GM12878 (cell line): ENCODE measurements at regions not wholly inside any gene's neighbourhood (a gene's known extent, or its start where the extent isn't known, plus 50 kb on each side); places are given as distances from the start of the nearest gene placed in this dataset.

ENCODE experiments used
- ATAC-seq: fragments of 200-7000 bp; cut with Tn5 transposase; 3 replicates; pipeline ENCODE4 v1.9.1; 2020; ENCODE audit warnings: mild to moderate bottlenecking, moderate library complexity
- BruUV-seq: library from RNA; stranded (reverse); fragments of 400-500 nt; replicated peaks from 2 replicates; lab custom pipeline; 2021; lab: Mats Ljungman, UMichigan
- CTCF ChIA-PET: fragments of 300-600 bp; sonication (Branson Sonifier 250); formaldehyde crosslinking; extraction: SDS; loops from one replicate; lab custom pipeline; 2021; ENCODE audit warnings: inconsistent platforms; lab: Yijun Ruan, JAX
- POLR2A ChIA-PET: fragments of 350-600 bp; formaldehyde crosslinking; extraction: SDS; loops from one replicate; lab custom pipeline; 2021; ENCODE audit warnings: inconsistent platforms; lab: Charles Lee
- RAD21 ChIA-PET: fragments of 300-600 bp; sonication (Branson Sonifier 250); formaldehyde crosslinking; loops from one replicate; lab custom pipeline; 2023; ENCODE audit warnings: antibody characterized with exemption; ENCODE audit not compliant: unreplicated experiment; lab: Charles Lee
- SMC1A ChIA-PET: fragments of 300-600 bp; sonication (Branson Sonifier 250); formaldehyde crosslinking; loops from one replicate; lab custom pipeline; 2023; ENCODE audit not compliant: unreplicated experiment, uncharacterized antibody; lab: Charles Lee
- DNase-seq: peaks from one replicate; pipeline ENCODE4 v3.0.0-alpha.2; 2011; ENCODE audit warnings: low read depth, low spot score
- FAIRE-seq: peaks from 3 replicates; lab custom pipeline; 2011; peaks lifted over from hg19 to GRCh38; lab: Jason Lieb, UNC
- H2AFZ ChIP-seq: 2 replicates; pipeline ENCODE4 v1.6.0; 2011; ENCODE audit warnings: low read depth, low read length, control low read depth; ENCODE audit not compliant: control insufficient read depth
- H3K27ac ChIP-seq: 2 replicates; pipeline ENCODE4 v1.5.1; 2011; ENCODE audit warnings: control low read depth; ENCODE audit not compliant: control insufficient read depth, insufficient read depth
- H3K27me3 ChIP-seq, 2 experiments: replicated peaks in 1 of 2; 2 replicates each; pipeline versions ENCODE4 v1.6.0 to v1.6.1; 2011; ENCODE audit warnings: low read length in 1 of 2; ENCODE audit not compliant: control insufficient read depth in 2 of 2, insufficient read depth in 2 of 2
- H3K36me3 ChIP-seq, 2 experiments: 2 replicates each; pipeline ENCODE4 v1.5.1; 2011; ENCODE audit warnings: low read length in 1 of 2; ENCODE audit not compliant: control insufficient read depth in 2 of 2, insufficient read depth in 2 of 2
- H3K4me1 ChIP-seq: 2 replicates; pipeline ENCODE4 v1.6.1; 2011; ENCODE audit warnings: mild to moderate bottlenecking, low read length, moderate library complexity, mixed read lengths; ENCODE audit not compliant: control insufficient read depth, insufficient read depth
- H3K4me2 ChIP-seq: 2 replicates; pipeline ENCODE4 v1.6.0; 2011; ENCODE audit warnings: control low read depth; ENCODE audit not compliant: control insufficient read depth, insufficient read depth
- H3K4me3 ChIP-seq: fragments of 200-600 bp; sonication (generic); 2 replicates; pipeline ENCODE4 v1.5.1; 2016
- H3K79me2 ChIP-seq: 2 replicates; pipeline ENCODE4 v1.6.0; 2011; ENCODE audit warnings: low read length; ENCODE audit not compliant: control insufficient read depth, insufficient read depth
- H3K9ac ChIP-seq: 2 replicates; pipeline ENCODE4 v1.8.0; 2011; ENCODE audit warnings: low read length, control low read depth, mixed read lengths; ENCODE audit not compliant: control insufficient read depth, insufficient read depth
- H3K9me3 ChIP-seq: replicated peaks from 3 replicates; pipeline ENCODE4 v1.5.1; 2011; ENCODE audit warnings: mild to moderate bottlenecking, low read length; ENCODE audit not compliant: control insufficient read depth, insufficient read depth
- H4K20me1 ChIP-seq: 2 replicates; pipeline ENCODE4 v1.6.0; 2011; ENCODE audit not compliant: control insufficient read depth, insufficient read depth
- ATF3 ChIP-seq: IDR thresholded peaks from 2 replicates; pipeline ENCODE4 v1.6.1; 2011; ENCODE audit warnings: low read depth, mild to moderate bottlenecking, low read length, moderate library complexity, borderline replicate concordance; ENCODE audit errors: extremely low read depth
- CHD1 ChIP-seq: IDR thresholded peaks from 2 replicates; pipeline ENCODE4 v1.6.1; 2012; ENCODE audit warnings: low read depth, low read length, improper control_type of control experiment
- E2F8 ChIP-seq: fragments of 450-650 bp; IDR thresholded peaks from 2 replicates; pipeline ENCODE4 v1.6.1; 2018; ENCODE audit warnings: mild to moderate bottlenecking, low read depth, moderate library complexity; ENCODE audit not compliant: partially characterized antibody
- EZH2 ChIP-seq: IDR thresholded peaks from 2 replicates; pipeline ENCODE4 v1.6.1; 2012; ENCODE audit warnings: low read depth, mild to moderate bottlenecking, control low read depth, inconsistent platforms, low read length, borderline replicate concordance; ENCODE audit not compliant: control insufficient read depth
- HDAC6 ChIP-seq: fragments of 200-600 bp; sonication (generic); IDR thresholded peaks from one replicate; pipeline ENCODE4 v1.8.0; 2017; ENCODE audit warnings: antibody characterized with exemption; ENCODE audit not compliant: unreplicated experiment
- MYC ChIP-seq: IDR thresholded peaks from 2 replicates; pipeline ENCODE4 v1.6.1; 2011; ENCODE audit warnings: mild to moderate bottlenecking, low read length, moderate library complexity, inconsistent platforms; ENCODE audit not compliant: insufficient read depth, insufficient replicate concordance, insufficient read length, severe bottlenecking
- RCOR1 ChIP-seq: conservative IDR thresholded peaks from 2 replicates; pipeline ENCODE4 v1.6.1; 2012; ENCODE audit warnings: low read depth, low read length, improper control_type of control experiment
- RELB ChIP-seq: fragments of 450-650 bp; IDR thresholded peaks from 2 replicates; pipeline ENCODE4 v1.6.1; 2017; ENCODE audit warnings: low read depth, mild to moderate bottlenecking, moderate library complexity
- REST ChIP-seq: IDR thresholded peaks from 2 replicates; pipeline ENCODE4 v1.6.1; 2012; ENCODE audit warnings: mild to moderate bottlenecking, low read depth, low read length
- SUPT20H ChIP-seq: IDR thresholded peaks from 2 replicates; pipeline ENCODE4 v1.6.1; 2011; ENCODE audit warnings: low read depth, mild to moderate bottlenecking, low read length, moderate library complexity, borderline replicate concordance; ENCODE audit not compliant: control insufficient read depth
- TAF1 ChIP-seq: IDR thresholded peaks from 2 replicates; pipeline ENCODE4 v1.6.1; 2011; ENCODE audit warnings: mild to moderate bottlenecking, low read depth, low read length, borderline replicate concordance
- TCF3 ChIP-seq: IDR thresholded peaks from 2 replicates; pipeline ENCODE4 v1.6.1; 2012; ENCODE audit warnings: low read depth, mild to moderate bottlenecking, low read length, borderline replicate concordance; ENCODE audit not compliant: insufficient read depth
- ZNF24 ChIP-seq: fragments of 450-650 bp; IDR thresholded peaks from 2 replicates; pipeline ENCODE4 v1.6.1; 2017; ENCODE audit warnings: antibody characterized with exemption, mild to moderate bottlenecking
- ZNF622 ChIP-seq: fragments of 450-650 bp; IDR thresholded peaks from 2 replicates; pipeline ENCODE4 v1.6.1; 2017; ENCODE audit warnings: mild to moderate bottlenecking, inconsistent platforms
- WGBS: methylation state at CpG from one replicate; pipeline ENCODE4 v1.1.6; 2016; ENCODE audit warnings: low lambda C conversion rate; ENCODE audit not compliant: insufficient replicate concordance, insufficient coverage; ENCODE audit errors: missing lambda C conversion rate; 5-methylcytosine and 5-hydroxymethylcytosine counted together
- in situ Hi-C: fragments of 300-500 bp; cut with MboI; formaldehyde crosslinking; loops from 9 replicates; pipeline ENCODE4 v1.14.3; 2018; ENCODE audit warnings: mixed read lengths
- intact Hi-C: fragments of 100-400 bp; cut with micrococcal nuclease; formaldehyde crosslinking; loops from one replicate; pipeline ENCODE4 v1.14.2; 2022; ENCODE audit not compliant: unreplicated experiment
- TF ChIP-seq, protein P1 (sequence below): IDR thresholded peaks from 2 replicates; pipeline ENCODE4 v1.6.1; 2011; ENCODE audit warnings: borderline replicate concordance, low read depth, mild to moderate bottlenecking, moderate library complexity, mixed read lengths, low read length; ENCODE audit not compliant: insufficient read depth; ENCODE audit errors: extremely low read length

DNA sequence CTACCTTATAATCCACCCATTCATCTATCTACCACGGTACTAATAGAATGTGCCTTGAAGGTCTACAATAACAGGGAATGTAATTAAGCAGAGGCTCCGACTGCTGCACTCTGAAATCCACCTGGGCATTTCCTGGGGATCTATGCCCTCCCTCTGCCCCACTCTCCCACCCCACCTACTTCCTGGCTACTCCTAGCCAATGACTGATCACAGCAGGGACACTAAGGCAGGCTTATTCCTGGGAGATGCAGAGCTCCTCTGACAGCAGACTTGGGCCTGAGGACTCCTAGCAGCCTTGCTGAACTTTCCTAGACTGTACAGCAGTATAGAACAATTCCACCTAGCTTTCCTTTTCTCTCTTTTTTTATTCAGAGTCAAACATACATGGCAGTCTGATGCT lies 91.1 kb upstream of the DHRS4 start:
- no peak overlapping the region for H3K4me3 ChIP-seq
- ChIA-PET RAD21 (no interaction called here), POLR2A (no interaction called here), CTCF (no interaction called here), SMC1A (no interaction called here)
- H3K4me2 ChIP-seq = no peak overlapping the region
- H3K79me2 ChIP-seq = no peaks in the 10 kb centered on the region
- H3K4me1 ChIP-seq = no peaks in the 10 kb centered on the region
- ATAC-seq (no peak), FAIRE-seq (no peak), DNase-seq (no peak)
- no peaks in the 10 kb centered on the region; a peak in 2 of 4 replicates for H3K27me3 ChIP-seq
- H3K9ac ChIP-seq = no peak overlapping the region
- no peaks in the 10 kb centered on the region for H4K20me1 ChIP-seq
- in situ Hi-C loops = no loop called here
- no peaks in the 10 kb centered on the region for H3K36me3 ChIP-seq
- no peaks in the 10 kb centered on the region for H3K9me3 ChIP-seq
- 6% methylated on average over 2 of the region's 2 CpGs for WGBS
- H3K27ac ChIP-seq = no peak overlapping the region
- intact Hi-C loops = no loop called here
- no TSS peak for BruUV-seq
- H2AFZ ChIP-seq = no peak overlapping the region
- TF ChIP-seq, protein P1, sequence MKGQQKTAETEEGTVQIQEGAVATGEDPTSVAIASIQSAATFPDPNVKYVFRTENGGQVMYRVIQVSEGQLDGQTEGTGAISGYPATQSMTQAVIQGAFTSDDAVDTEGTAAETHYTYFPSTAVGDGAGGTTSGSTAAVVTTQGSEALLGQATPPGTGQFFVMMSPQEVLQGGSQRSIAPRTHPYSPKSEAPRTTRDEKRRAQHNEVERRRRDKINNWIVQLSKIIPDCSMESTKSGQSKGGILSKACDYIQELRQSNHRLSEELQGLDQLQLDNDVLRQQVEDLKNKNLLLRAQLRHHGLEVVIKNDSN = no peak
- TF ChIP-seq ZNF24 (no peak), RELB (no peak), TAF1 (no peak), E2F8 (no peak), CHD1 (no peak), SUPT20H (no peak), EZH2 (no peak), REST (no peak), MYC (no peak), ZNF622 (no peak), RCOR1 (no peak), HDAC6 (no peak), ATF3 (no peak), TCF3 (no peak)
